ENCODE measurements at regions not wholly inside any gene's neighbourhood (a gene's known extent, or its start where the extent isn't known, plus 50 kb on each side); places are given as distances from the start of the nearest gene placed in this dataset.
"Not testable (repeated sequence)": the region's sequence is repeated elsewhere in the genome, so short reads cannot be mapped to it uniquely, and the experiment has no call there.

DNA sequence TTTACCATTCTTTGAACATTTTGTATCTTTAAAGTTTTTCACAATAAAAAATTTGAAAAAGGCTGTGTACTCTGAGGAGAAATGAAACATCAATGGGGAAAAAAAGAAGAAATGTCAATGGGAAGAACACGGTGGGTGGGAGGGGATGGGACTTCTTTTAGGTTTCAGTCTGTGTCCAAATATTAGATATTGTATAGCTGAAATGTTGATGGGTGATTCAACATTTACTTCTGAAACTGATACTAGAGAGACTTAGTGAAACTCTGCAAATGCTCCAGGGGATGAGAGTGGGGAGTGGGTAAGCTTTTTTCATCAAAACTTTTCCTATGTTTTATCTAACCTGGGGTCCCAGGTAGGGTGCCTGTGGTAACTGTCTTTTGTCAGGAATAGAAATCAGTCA is 311.9 kb downstream of the MAN2A1 start:
- H3K9me3 ChIP-seq, result no peaks in the 10 kb centered on the region
- H3K36me3 ChIP-seq, result no peaks in the 10 kb centered on the region
- ATAC-seq (ENCODE audit: low FRiP score in 2 of 2) (no peak), DNase-seq (no peak)
- no peak overlapping the region for H3K27ac ChIP-seq
- H3K4me3 ChIP-seq, result no peak overlapping the region
- TF ChIP-seq, protein P1, sequence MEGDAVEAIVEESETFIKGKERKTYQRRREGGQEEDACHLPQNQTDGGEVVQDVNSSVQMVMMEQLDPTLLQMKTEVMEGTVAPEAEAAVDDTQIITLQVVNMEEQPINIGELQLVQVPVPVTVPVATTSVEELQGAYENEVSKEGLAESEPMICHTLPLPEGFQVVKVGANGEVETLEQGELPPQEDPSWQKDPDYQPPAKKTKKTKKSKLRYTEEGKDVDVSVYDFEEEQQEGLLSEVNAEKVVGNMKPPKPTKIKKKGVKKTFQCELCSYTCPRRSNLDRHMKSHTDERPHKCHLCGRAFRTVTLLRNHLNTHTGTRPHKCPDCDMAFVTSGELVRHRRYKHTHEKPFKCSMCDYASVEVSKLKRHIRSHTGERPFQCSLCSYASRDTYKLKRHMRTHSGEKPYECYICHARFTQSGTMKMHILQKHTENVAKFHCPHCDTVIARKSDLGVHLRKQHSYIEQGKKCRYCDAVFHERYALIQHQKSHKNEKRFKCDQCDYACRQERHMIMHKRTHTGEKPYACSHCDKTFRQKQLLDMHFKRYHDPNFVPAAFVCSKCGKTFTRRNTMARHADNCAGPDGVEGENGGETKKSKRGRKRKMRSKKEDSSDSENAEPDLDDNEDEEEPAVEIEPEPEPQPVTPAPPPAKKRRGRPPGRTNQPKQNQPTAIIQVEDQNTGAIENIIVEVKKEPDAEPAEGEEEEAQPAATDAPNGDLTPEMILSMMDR (IDR thresholded peaks at IDR 0.05), result no peak
- TF ChIP-seq EP300 (IDR thresholded peaks at IDR 0.05) (no peak), POLR2A (IDR thresholded peaks at IDR 0.05) (no peak), POLR2AphosphoS5 (IDR thresholded peaks at IDR 0.05) (no peak)
- H3K27me3 ChIP-seq, result no peaks in the 10 kb centered on the region
- peaks cover 0 to 19% (median 4%) of the 10 kb centered on the region in 4 donors for H3K4me1 ChIP-seq
- 64 to 82% methylated on average over 1 of the region's 1 CpG for WGBS, 2 donors

DNA sequence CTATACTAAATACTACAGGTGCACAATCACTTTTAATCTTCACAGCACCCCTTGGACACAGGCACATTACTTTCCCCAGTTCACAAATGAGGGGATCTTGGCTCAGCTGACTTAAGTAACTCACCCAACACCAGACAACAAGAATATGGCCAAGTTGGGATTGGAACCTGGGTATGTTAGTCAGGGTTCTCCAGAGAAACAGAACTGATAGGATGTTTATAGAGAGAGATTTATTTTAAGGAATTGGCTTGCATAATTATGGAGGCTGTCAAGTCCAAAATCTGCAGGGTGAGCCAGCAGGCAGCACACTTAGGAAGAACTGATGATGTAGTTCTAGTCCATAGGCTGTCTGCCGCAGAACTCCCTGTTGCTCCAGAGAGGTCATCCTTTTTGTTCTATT is 312.9 kb downstream of the MAN2A1 start:
- H3K36me3 ChIP-seq, result no peaks in the 10 kb centered on the region
- no peak overlapping the region for H3K27ac ChIP-seq
- no peak for DNase-seq
- no peaks in the 10 kb centered on the region for H3K27me3 ChIP-seq
- no peak for ATAC-seq (ENCODE audit: low FRiP score in 2 of 2)
- WGBS, 2 donors, result 92 to 100% methylated on average over 1 of the region's 1 CpG
- no peak for TF ChIP-seq POLR2AphosphoS5 (IDR thresholded peaks at IDR 0.05)
- TF ChIP-seq EP300 (IDR thresholded peaks at IDR 0.05), result no peak
- TF ChIP-seq POLR2A (IDR thresholded peaks at IDR 0.05), result no peak
- TF ChIP-seq, protein P1 (IDR thresholded peaks at IDR 0.05), result no peak
- no peak overlapping the region for H3K4me3 ChIP-seq
- peaks cover 0 to 19% (median 4%) of the 10 kb centered on the region in 4 donors for H3K4me1 ChIP-seq
- H3K9me3 ChIP-seq, result no peaks in the 10 kb centered on the region

DNA sequence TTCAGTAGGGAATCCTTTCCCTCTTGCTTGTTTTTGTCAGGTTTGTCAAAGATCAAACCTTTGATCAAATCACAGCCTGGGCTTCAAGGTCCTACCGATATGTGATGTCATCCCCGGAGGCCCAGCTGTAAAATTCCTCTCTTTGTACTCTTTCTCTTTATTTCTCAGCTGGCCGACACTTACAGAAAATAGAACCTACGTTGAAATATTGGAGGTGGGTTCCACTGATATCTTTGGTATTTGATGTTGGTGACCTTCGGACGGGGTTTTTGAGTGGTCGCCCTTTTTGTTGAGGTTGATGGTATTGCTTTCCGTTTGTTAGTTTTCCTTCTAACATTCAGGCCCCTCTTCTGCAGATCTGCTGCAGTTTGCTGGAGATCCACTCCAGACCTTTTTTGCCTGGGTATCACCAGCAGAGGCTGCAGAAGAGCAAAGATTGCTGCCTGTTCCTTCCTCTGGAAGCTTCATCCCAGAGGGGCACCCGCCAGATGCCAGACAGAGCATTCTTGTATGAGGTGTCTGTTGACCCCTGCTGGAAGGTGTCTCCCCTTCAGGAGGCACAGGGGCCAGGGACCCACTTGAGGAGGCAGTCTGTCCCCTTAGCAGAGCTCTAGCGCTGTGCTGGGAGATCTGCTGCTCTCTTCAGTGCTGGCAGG is 316.3 kb downstream of the MAN2A1 start:
- H3K9me3 ChIP-seq; H3K4me1 ChIP-seq; H3K27ac ChIP-seq; ATAC-seq (ENCODE audit: low FRiP score in 2 of 2); H3K36me3 ChIP-seq; DNase-seq; H3K27me3 ChIP-seq; H3K4me3 ChIP-seq: not testable (repeated sequence)
- WGBS, 2 donors, result 92 to 95% methylated on average over 8 to 10 of the region's 10 CpGs

DNA sequence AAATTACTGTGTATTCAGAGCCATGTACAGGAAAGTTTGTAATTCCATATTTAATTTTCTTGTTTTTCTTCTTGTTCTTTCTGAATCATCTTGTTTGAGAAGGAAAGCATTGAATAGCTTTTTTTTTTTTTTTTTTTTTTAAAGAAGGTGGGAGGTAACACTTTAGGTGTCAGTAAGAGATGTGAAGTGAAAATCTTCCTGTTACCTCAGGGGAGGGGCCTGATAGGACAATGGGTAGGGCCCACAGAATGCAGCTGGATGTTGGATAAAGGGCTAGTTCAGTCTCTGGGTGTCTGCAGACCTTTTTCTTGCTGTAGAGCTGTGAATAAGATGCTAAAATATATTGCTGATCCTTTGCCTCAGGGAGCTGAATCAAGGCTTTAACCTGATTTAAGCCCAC is 317.4 kb downstream of the MAN2A1 start:
- ATAC-seq (ENCODE audit: low FRiP score in 2 of 2) (no peak), DNase-seq (no peak)
- Histone ChIP-seq H3K9me3 (no peaks in the 10 kb centered on the region), H3K4me3 (no peak overlapping the region), H3K27ac (no peak overlapping the region), H3K4me1 (no peaks in the 10 kb centered on the region), H3K36me3 (no peaks in the 10 kb centered on the region), H3K27me3 (no peaks in the 10 kb centered on the region)
- TF ChIP-seq POLR2AphosphoS5 (IDR thresholded peaks at IDR 0.05), result no peak
- TF ChIP-seq, protein P1 (IDR thresholded peaks at IDR 0.05), result no peak
- no peak for TF ChIP-seq POLR2A (IDR thresholded peaks at IDR 0.05)
- TF ChIP-seq EP300 (IDR thresholded peaks at IDR 0.05), result no peak

DNA sequence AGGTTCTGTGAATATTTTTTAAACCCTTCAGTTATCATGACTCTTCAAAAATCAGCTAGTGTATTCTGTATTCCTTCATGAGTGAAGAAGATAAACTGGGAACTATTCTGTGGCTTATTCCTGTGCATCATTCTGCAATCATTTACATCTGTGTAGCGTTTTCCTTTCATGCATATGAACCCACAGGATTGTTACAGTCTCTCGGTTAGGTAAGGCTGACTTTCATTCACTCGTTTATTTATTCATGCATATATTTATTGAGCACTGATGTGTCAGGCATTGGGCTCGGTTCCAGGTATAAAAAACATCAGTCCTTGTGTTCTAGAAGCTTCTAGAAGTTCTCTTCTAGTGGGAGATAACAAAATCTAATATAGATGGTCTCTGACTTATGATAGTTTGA is 318.4 kb downstream of the MAN2A1 start:
- Histone ChIP-seq H3K9me3 (no peaks in the 10 kb centered on the region), H3K4me1 (no peaks in the 10 kb centered on the region), H3K36me3 (no peaks in the 10 kb centered on the region), H3K4me3 (no peak overlapping the region), H3K27me3 (no peaks in the 10 kb centered on the region), H3K27ac (no peak overlapping the region)
- WGBS, 2 donors, result 76 to 82% methylated on average over 4 of the region's 4 CpGs
- ATAC-seq (ENCODE audit: low FRiP score in 2 of 2), result no peak
- TF ChIP-seq POLR2AphosphoS5 (IDR thresholded peaks at IDR 0.05) (no peak), EP300 (IDR thresholded peaks at IDR 0.05) (no peak), POLR2A (IDR thresholded peaks at IDR 0.05) (no peak)
- TF ChIP-seq, protein P1 (IDR thresholded peaks at IDR 0.05), result no peak
- DNase-seq, result no peak
